HepG2 (cell line): ENCODE measurements at regions not wholly inside any gene's neighbourhood (a gene's known extent, or its start where the extent isn't known, plus 50 kb on each side); places are given as distances from the start of the nearest gene placed in this dataset.
A peak's percentile ranks its signal among the peaks of the same experiment; 100 is the strongest.

Source experiments
- NR2F1 ChIP-seq, 2 experiments: fragments of 450-650 bp in 1 of 2; formaldehyde crosslinking in 1 of 2; IDR thresholded peaks; 2 replicates each; pipeline versions ENCODE4 v1.5.0 to v1.6.1; 2016 to 2020; ENCODE audit warnings: mild to moderate bottlenecking in 1 of 2, missing compliant biosample characterization in 1 of 2, missing genetic modification reagents in 1 of 2, moderate library complexity in 1 of 2
- PHF21A ChIP-seq: sonication (generic); formaldehyde crosslinking; IDR thresholded peaks from 2 replicates; pipeline ENCODE4 v1.5.0; 2020; ENCODE audit warnings: mild to moderate bottlenecking, missing genetic modification reagents
- SKI ChIP-seq: fragments of 450-650 bp; IDR thresholded peaks from one replicate; pipeline ENCODE4 v1.6.1; 2018; ENCODE audit warnings: mild to moderate bottlenecking; ENCODE audit not compliant: partially characterized antibody
- ZEB1 ChIP-seq: IDR thresholded peaks from 2 replicates; pipeline ENCODE4 v1.6.1; 2012; ENCODE audit warnings: mild to moderate bottlenecking, low read depth, inconsistent platforms; ENCODE audit not compliant: insufficient replicate concordance
- ZNF503 ChIP-seq: sonication (generic); formaldehyde crosslinking; IDR thresholded peaks from 2 replicates; pipeline ENCODE4 v1.4.0; 2020; ENCODE audit warnings: missing genetic modification reagents
- TF ChIP-seq, protein P1 (sequence below): sonication (generic); formaldehyde crosslinking; IDR thresholded peaks from 2 replicates; pipeline ENCODE4 v1.4.0; 2020; ENCODE audit warnings: mild to moderate bottlenecking, missing genetic modification reagents, borderline replicate concordance
- TF ChIP-seq, protein P2 (sequence below): sonication (generic); formaldehyde crosslinking; IDR thresholded peaks from 2 replicates; pipeline ENCODE4 v1.8.1; 2022; ENCODE audit warnings: low read depth, mild to moderate bottlenecking, missing genetic modification reagents
- TF ChIP-seq, protein P3 (sequence below): sonication (generic); formaldehyde crosslinking; IDR thresholded peaks from 2 replicates; pipeline ENCODE4 v1.9.0; 2021; ENCODE audit warnings: missing genetic modification reagents, borderline replicate concordance
- TF ChIP-seq, protein P4 (sequence below): sonication (generic); formaldehyde crosslinking; IDR thresholded peaks from 2 replicates; pipeline ENCODE4 v1.8.0; 2022; ENCODE audit warnings: missing genetic modification reagents, mild to moderate bottlenecking, inconsistent platforms, borderline replicate concordance
- TF ChIP-seq, protein P5 (sequence below): sonication (generic); formaldehyde crosslinking; IDR thresholded peaks from 2 replicates; pipeline ENCODE4 v1.5.1; 2020; ENCODE audit warnings: mild to moderate bottlenecking, missing genetic modification reagents, borderline replicate concordance

DNA sequence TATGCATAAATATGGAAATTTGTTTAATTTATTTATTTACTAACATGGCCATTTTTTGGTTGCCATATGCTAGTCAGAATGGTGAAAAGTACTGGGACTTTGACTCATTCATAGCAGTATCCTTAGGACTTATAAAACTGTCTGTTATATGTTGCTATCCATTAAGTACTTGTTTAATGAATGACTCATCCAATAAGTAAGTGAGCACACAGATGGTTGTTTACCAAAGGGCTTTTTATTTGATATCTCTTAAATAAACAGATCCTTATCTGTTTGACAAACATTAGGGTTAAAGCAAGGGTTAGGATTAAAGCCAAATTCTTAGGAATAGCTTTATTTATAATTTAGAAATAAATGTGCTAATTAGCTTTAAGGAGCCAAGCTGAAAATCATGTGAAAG is 183.4 kb downstream of the FBXO4 start (continued):
- TF ChIP-seq, protein P1, sequence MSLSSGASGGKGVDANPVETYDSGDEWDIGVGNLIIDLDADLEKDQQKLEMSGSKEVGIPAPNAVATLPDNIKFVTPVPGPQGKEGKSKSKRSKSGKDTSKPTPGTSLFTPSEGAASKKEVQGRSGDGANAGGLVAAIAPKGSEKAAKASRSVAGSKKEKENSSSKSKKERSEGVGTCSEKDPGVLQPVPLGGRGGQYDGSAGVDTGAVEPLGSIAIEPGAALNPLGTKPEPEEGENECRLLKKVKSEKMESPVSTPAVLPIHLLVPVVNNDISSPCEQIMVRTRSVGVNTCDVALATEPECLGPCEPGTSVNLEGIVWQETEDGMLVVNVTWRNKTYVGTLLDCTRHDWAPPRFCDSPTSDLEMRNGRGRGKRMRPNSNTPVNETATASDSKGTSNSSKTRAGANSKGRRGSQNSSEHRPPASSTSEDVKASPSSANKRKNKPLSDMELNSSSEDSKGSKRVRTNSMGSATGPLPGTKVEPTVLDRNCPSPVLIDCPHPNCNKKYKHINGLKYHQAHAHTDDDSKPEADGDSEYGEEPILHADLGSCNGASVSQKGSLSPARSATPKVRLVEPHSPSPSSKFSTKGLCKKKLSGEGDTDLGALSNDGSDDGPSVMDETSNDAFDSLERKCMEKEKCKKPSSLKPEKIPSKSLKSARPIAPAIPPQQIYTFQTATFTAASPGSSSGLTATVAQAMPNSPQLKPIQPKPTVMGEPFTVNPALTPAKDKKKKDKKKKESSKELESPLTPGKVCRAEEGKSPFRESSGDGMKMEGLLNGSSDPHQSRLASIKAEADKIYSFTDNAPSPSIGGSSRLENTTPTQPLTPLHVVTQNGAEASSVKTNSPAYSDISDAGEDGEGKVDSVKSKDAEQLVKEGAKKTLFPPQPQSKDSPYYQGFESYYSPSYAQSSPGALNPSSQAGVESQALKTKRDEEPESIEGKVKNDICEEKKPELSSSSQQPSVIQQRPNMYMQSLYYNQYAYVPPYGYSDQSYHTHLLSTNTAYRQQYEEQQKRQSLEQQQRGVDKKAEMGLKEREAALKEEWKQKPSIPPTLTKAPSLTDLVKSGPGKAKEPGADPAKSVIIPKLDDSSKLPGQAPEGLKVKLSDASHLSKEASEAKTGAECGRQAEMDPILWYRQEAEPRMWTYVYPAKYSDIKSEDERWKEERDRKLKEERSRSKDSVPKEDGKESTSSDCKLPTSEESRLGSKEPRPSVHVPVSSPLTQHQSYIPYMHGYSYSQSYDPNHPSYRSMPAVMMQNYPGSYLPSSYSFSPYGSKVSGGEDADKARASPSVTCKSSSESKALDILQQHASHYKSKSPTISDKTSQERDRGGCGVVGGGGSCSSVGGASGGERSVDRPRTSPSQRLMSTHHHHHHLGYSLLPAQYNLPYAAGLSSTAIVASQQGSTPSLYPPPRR (CRISPR knock-in tag) = peak; percentile 65; the same call in 1 of the 2 replicates
- peak; percentile 37 to 93; a peak in 3 of 4 replicates for TF ChIP-seq NR2F1 (CRISPR knock-in tag; IDR thresholded peaks at IDR 0.05)
- TF ChIP-seq, protein P2, sequence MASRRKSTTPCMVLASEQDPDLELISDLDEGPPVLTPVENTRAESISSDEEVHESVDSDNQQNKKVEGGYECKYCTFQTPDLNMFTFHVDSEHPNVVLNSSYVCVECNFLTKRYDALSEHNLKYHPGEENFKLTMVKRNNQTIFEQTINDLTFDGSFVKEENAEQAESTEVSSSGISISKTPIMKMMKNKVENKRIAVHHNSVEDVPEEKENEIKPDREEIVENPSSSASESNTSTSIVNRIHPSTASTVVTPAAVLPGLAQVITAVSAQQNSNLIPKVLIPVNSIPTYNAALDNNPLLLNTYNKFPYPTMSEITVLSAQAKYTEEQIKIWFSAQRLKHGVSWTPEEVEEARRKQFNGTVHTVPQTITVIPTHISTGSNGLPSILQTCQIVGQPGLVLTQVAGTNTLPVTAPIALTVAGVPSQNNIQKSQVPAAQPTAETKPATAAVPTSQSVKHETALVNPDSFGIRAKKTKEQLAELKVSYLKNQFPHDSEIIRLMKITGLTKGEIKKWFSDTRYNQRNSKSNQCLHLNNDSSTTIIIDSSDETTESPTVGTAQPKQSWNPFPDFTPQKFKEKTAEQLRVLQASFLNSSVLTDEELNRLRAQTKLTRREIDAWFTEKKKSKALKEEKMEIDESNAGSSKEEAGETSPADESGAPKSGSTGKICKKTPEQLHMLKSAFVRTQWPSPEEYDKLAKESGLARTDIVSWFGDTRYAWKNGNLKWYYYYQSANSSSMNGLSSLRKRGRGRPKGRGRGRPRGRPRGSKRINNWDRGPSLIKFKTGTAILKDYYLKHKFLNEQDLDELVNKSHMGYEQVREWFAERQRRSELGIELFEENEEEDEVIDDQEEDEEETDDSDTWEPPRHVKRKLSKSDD (CRISPR knock-in tag) = no peak
- TF ChIP-seq PHF21A (CRISPR knock-in tag) = no peak
- no peak for TF ChIP-seq ZEB1
- TF ChIP-seq, protein P3, sequence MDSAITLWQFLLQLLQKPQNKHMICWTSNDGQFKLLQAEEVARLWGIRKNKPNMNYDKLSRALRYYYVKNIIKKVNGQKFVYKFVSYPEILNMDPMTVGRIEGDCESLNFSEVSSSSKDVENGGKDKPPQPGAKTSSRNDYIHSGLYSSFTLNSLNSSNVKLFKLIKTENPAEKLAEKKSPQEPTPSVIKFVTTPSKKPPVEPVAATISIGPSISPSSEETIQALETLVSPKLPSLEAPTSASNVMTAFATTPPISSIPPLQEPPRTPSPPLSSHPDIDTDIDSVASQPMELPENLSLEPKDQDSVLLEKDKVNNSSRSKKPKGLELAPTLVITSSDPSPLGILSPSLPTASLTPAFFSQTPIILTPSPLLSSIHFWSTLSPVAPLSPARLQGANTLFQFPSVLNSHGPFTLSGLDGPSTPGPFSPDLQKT (CRISPR knock-in tag) = no peak
- peak; percentile 79 for TF ChIP-seq ZNF503 (CRISPR knock-in tag)
- TF ChIP-seq, protein P4, sequence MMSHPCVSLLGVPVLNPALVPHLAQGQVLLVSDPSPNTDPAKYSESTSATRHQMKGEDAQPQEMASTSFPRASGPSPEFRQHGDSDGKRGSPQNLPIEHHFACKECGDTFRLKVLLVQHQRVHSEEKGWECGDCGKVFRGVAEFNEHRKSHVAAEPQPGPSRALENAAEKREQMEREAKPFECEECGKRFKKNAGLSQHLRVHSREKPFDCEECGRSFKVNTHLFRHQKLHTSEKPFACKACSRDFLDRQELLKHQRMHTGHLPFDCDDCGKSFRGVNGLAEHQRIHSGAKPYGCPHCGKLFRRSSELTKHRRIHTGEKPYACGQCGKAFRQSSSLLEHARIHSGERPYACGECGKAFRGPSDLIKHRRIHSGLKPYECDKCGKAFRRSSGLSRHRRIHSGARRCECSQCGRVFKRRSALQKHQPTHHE (CRISPR knock-in tag) = no peak
- TF ChIP-seq SKI = peak; percentile 36
- TF ChIP-seq, protein P5, sequence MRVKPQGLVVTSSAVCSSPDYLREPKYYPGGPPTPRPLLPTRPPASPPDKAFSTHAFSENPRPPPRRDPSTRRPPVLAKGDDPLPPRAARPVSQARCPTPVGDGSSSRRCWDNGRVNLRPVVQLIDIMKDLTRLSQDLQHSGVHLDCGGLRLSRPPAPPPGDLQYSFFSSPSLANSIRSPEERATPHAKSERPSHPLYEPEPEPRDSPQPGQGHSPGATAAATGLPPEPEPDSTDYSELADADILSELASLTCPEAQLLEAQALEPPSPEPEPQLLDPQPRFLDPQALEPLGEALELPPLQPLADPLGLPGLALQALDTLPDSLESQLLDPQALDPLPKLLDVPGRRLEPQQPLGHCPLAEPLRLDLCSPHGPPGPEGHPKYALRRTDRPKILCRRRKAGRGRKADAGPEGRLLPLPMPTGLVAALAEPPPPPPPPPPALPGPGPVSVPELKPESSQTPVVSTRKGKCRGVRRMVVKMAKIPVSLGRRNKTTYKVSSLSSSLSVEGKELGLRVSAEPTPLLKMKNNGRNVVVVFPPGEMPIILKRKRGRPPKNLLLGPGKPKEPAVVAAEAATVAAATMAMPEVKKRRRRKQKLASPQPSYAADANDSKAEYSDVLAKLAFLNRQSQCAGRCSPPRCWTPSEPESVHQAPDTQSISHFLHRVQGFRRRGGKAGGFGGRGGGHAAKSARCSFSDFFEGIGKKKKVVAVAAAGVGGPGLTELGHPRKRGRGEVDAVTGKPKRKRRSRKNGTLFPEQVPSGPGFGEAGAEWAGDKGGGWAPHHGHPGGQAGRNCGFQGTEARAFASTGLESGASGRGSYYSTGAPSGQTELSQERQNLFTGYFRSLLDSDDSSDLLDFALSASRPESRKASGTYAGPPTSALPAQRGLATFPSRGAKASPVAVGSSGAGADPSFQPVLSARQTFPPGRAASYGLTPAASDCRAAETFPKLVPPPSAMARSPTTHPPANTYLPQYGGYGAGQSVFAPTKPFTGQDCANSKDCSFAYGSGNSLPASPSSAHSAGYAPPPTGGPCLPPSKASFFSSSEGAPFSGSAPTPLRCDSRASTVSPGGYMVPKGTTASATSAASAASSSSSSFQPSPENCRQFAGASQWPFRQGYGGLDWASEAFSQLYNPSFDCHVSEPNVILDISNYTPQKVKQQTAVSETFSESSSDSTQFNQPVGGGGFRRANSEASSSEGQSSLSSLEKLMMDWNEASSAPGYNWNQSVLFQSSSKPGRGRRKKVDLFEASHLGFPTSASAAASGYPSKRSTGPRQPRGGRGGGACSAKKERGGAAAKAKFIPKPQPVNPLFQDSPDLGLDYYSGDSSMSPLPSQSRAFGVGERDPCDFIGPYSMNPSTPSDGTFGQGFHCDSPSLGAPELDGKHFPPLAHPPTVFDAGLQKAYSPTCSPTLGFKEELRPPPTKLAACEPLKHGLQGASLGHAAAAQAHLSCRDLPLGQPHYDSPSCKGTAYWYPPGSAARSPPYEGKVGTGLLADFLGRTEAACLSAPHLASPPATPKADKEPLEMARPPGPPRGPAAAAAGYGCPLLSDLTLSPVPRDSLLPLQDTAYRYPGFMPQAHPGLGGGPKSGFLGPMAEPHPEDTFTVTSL (CRISPR knock-in tag) = peak; percentile 48; the same call in 1 of the 2 replicates
